Endothelial cell of umbilical vein (primary cell): ENCODE measurements at regions not wholly inside any gene's neighbourhood (a gene's known extent, or its start where the extent isn't known, plus 50 kb on each side); places are given as distances from the start of the nearest gene placed in this dataset.

Experiments
- BruUV-seq: library from RNA; stranded (reverse); fragments of 400-500 nt; replicated peaks from 2 replicates; lab custom pipeline; 2021; lab: Mats Ljungman, UMichigan
- CTCF ChIA-PET: fragments of 300-600, 350-600 bp; sonication (Branson Sonifier 250); formaldehyde crosslinking; loops from one replicate; lab custom pipeline; 2021; ENCODE audit warnings: antibody characterized with exemption, inconsistent platforms; lab: Charles Lee
- POLR2A ChIA-PET: fragments of 300-600, 350-600 bp; sonication (Branson Sonifier 250); formaldehyde crosslinking; loops from one replicate; lab custom pipeline; 2021; ENCODE audit warnings: antibody characterized with exemption, inconsistent platforms; lab: Charles Lee
- DNase-seq: peaks from one replicate; pipeline ENCODE4 v3.0.0-alpha.2; 2011; ENCODE audit warnings: low read depth, low spot score
- FAIRE-seq: peaks from 2 replicates; lab custom pipeline; 2011; peaks lifted over from hg19 to GRCh38; lab: Jason Lieb, UNC
- H2AFZ ChIP-seq: 2 replicates; pipeline ENCODE4 v1.6.0; 2012; ENCODE audit warnings: low read depth, low read length, control low read depth, inconsistent platforms
- H3K27ac ChIP-seq: 2 replicates; pipeline ENCODE4 v1.5.1; 2011; ENCODE audit warnings: low read depth, mild to moderate bottlenecking, control low read depth, low read length, moderate library complexity; ENCODE audit not compliant: insufficient read depth
- H3K27me3 ChIP-seq, 2 experiments: 2 replicates each; pipeline versions ENCODE4 v1.6.0 to v1.6.1; 2011; ENCODE audit warnings: low read length in 2 of 2, mixed read lengths in 1 of 2; ENCODE audit not compliant: control insufficient read depth in 2 of 2, insufficient read depth in 2 of 2
- H3K36me3 ChIP-seq, 2 experiments: 2 replicates in 1 of 2; 3 replicates in 1 of 2; pipeline ENCODE4 v1.5.1; 2011; ENCODE audit warnings: low read length in 2 of 2, mild to moderate bottlenecking in 1 of 2, moderate library complexity in 1 of 2; ENCODE audit not compliant: control insufficient read depth in 2 of 2, insufficient read depth in 2 of 2; ENCODE audit errors: extremely low read depth in 1 of 2
- H3K4me1 ChIP-seq: 3 replicates; pipeline ENCODE4 v1.5.1; 2011; ENCODE audit warnings: mild to moderate bottlenecking, low read length; ENCODE audit not compliant: control insufficient read depth, insufficient read depth; ENCODE audit errors: extremely low read depth
- H3K4me2 ChIP-seq: 2 replicates; pipeline ENCODE4 v1.6.1; 2011; ENCODE audit warnings: low read length, control low read depth, mixed read lengths; ENCODE audit not compliant: insufficient read depth
- H3K4me3 ChIP-seq, 3 experiments: fragments of 200-600 bp in 1 of 3; sonication (generic), shearing (Covaris generic) in 1 of 3; replicated peaks in 1 of 3; 2 replicates each; pipeline ENCODE4 v1.5.1; 2011 to 2016; ENCODE audit warnings: control low read depth in 3 of 3, low read length in 3 of 3, mild to moderate bottlenecking in 2 of 3, inconsistent platforms in 1 of 3, low read depth in 1 of 3, moderate library complexity in 1 of 3; ENCODE audit not compliant: insufficient read depth in 1 of 3
- H3K79me2 ChIP-seq: 2 replicates; pipeline ENCODE4 v1.6.0; 2012; ENCODE audit warnings: low read length, inconsistent platforms; ENCODE audit not compliant: control insufficient read depth, insufficient read depth
- H3K9ac ChIP-seq: replicated peaks from 2 replicates; pipeline ENCODE3; 2011; ENCODE audit warnings: low read length, control low read depth; ENCODE audit not compliant: insufficient read depth; ENCODE audit errors: extremely low read depth
- H3K9me1 ChIP-seq: replicated peaks from 3 replicates; pipeline ENCODE4 v1.6.0; 2011; ENCODE audit warnings: mild to moderate bottlenecking, low read length; ENCODE audit not compliant: control insufficient read depth, insufficient read depth; ENCODE audit errors: extremely low read depth
- H3K9me3 ChIP-seq: replicated peaks from 2 replicates; pipeline ENCODE4 v1.5.1; 2012; ENCODE audit warnings: low read length, inconsistent platforms; ENCODE audit not compliant: control insufficient read depth, insufficient read depth
- H4K20me1 ChIP-seq: replicated peaks from 2 replicates; pipeline ENCODE3; 2011; ENCODE audit warnings: mild to moderate bottlenecking, low read length; ENCODE audit not compliant: control insufficient read depth, insufficient read depth; ENCODE audit errors: extremely low read depth
- CTCF ChIP-seq, 2 donors: IDR thresholded peaks; 1 replicate in 1 of 2; 2 replicates in 1 of 2; pipeline ENCODE4 v1.5.1; 2011; ENCODE audit warnings: low read length in 2 of 2, mild to moderate bottlenecking in 2 of 2, moderate library complexity in 2 of 2, control low read depth in 1 of 2, inconsistent platforms in 1 of 2, low read depth in 1 of 2; ENCODE audit not compliant: insufficient read depth in 1 of 2; ENCODE audit errors: extremely low read depth in 1 of 2
- EZH2 ChIP-seq: IDR thresholded peaks from 2 replicates; pipeline ENCODE4 v1.6.1; 2012; ENCODE audit warnings: borderline replicate concordance, low read depth, mild to moderate bottlenecking, moderate library complexity, low read length, inconsistent platforms; ENCODE audit not compliant: severe bottlenecking
- FOS ChIP-seq: IDR thresholded peaks from 2 replicates; pipeline ENCODE4 v1.6.1; 2011; ENCODE audit warnings: mild to moderate bottlenecking, low read length, moderate library complexity, borderline replicate concordance; ENCODE audit not compliant: insufficient read depth
- GATA2 ChIP-seq: IDR thresholded peaks from 2 replicates; pipeline ENCODE4 v1.7.0; 2011; ENCODE audit warnings: low read depth, mild to moderate bottlenecking, moderate library complexity, mixed read lengths, low read length; ENCODE audit not compliant: insufficient read length, insufficient read depth
- JUN ChIP-seq: IDR thresholded peaks from 2 replicates; pipeline ENCODE4 v1.6.1; 2011; ENCODE audit warnings: borderline replicate concordance, low read depth; ENCODE audit not compliant: insufficient read length, insufficient read depth
- MAX ChIP-seq: IDR thresholded peaks from 2 replicates; pipeline ENCODE4 v1.6.1; 2011; ENCODE audit not compliant: insufficient read depth, insufficient read length
- MYC ChIP-seq: IDR thresholded peaks from one replicate; pipeline ENCODE4 v1.6.1; 2011; ENCODE audit warnings: mild to moderate bottlenecking, low read depth, low read length
- POLR2A ChIP-seq: IDR thresholded peaks from 2 replicates; pipeline ENCODE4 v1.6.1; 2012; ENCODE audit warnings: low read depth, mild to moderate bottlenecking, control low read depth, low read length
- POLR2AphosphoS5 ChIP-seq: IDR thresholded peaks from 2 replicates; pipeline ENCODE4 v1.6.1; 2012; ENCODE audit warnings: low read depth, mild to moderate bottlenecking, control low read depth, low read length, moderate library complexity; ENCODE audit not compliant: insufficient read depth
- dilution Hi-C: fragments of 300-500 bp; cut with MboI; formaldehyde crosslinking; loops from one replicate; pipeline ENCODE4 v1.15.0; 2019; ENCODE audit warnings: low sequenced_read_pairs; ENCODE audit not compliant: extremely low pct_ligation_motif_present
- intact Hi-C: fragments of 100-400 bp; cut with micrococcal nuclease; formaldehyde crosslinking; loops from one replicate; pipeline ENCODE4 v1.10.0; 2022

GRCh38 chr7:51451751-51452476, 135.3 kb upstream of the COBL start:
- no peaks in the 10 kb centered on the region for H3K27me3 ChIP-seq
- FAIRE-seq: no peak
- TF ChIP-seq FOS: no peak
- H3K9me3 ChIP-seq: no peaks in the 10 kb centered on the region
- no TSS peak for BruUV-seq
- no peaks in the 10 kb centered on the region for H3K4me1 ChIP-seq
- no peaks in the 10 kb centered on the region for H4K20me1 ChIP-seq
- H2AFZ ChIP-seq: no peak overlapping the region
- CTCF ChIA-PET: no interaction called here
- H3K4me3 ChIP-seq: no peak overlapping the region
- intact Hi-C loops (no loop called here), dilution Hi-C loops (no loop called here)
- H3K79me2 ChIP-seq: no peaks in the 10 kb centered on the region
- DNase-seq: no peak
- no peaks in the 10 kb centered on the region for H3K36me3 ChIP-seq
- no peak overlapping the region for H3K9ac ChIP-seq
- no peak overlapping the region for H3K4me2 ChIP-seq
- POLR2A ChIA-PET: no interaction called here
- no peaks in the 10 kb centered on the region for H3K9me1 ChIP-seq
- H3K27ac ChIP-seq: no peak overlapping the region

- FAIRE-seq: no peak
- CTCF ChIA-PET: no interaction called here
Observed at GRCh38 chr7:51450541-51450940, 133.9 kb upstream of the COBL start.

More at GRCh38 chr7:51450541-51450940, 133.9 kb upstream of the COBL start:
- H3K4me3 ChIP-seq: no peak overlapping the region
- H3K36me3 ChIP-seq: no peaks in the 10 kb centered on the region
- H2AFZ ChIP-seq: no peak overlapping the region
- H3K79me2 ChIP-seq: no peaks in the 10 kb centered on the region
- BruUV-seq: no TSS peak
- no peaks in the 10 kb centered on the region for H3K4me1 ChIP-seq
- no peaks in the 10 kb centered on the region for H3K9me1 ChIP-seq
- dilution Hi-C loops (no loop called here), intact Hi-C loops (no loop called here)
- no peak overlapping the region for H3K4me2 ChIP-seq
- no peak overlapping the region for H3K27ac ChIP-seq
- TF ChIP-seq FOS (no peak), POLR2AphosphoS5 (no peak), GATA2 (no peak), CTCF (IDR thresholded peaks at IDR 0.05; ENCODE audit: extremely low read depth in 1 of 2, insufficient read depth in 1 of 2, low read depth in 1 of 2, low read length in 2 of 2) (no peak), JUN (no peak), EZH2 (no peak), MAX (no peak), MYC (no peak), POLR2A (no peak)
- DNase-seq: no peak
- peaks cover 1% of the 10 kb centered on the region for H3K9me3 ChIP-seq
- POLR2A ChIA-PET: no interaction called here
- H3K9ac ChIP-seq: no peak overlapping the region
- no peaks in the 10 kb centered on the region for H3K27me3 ChIP-seq
- no peaks in the 10 kb centered on the region for H4K20me1 ChIP-seq
